HL-60 (cell line): ENCODE measurements at regions not wholly inside any gene's neighbourhood (a gene's known extent, or its start where the extent isn't known, plus 50 kb on each side); places are given as distances from the start of the nearest gene placed in this dataset.

Source experiments
- DNase-seq, 2 experiments: peaks; one replicate each; pipeline ENCODE4 v3.0.0-alpha.2; 2010 to 2020; ENCODE audit warnings: low read depth in 1 of 2, low spot score in 1 of 2
- H3K27ac ChIP-seq: fragments of 250-450 bp; sonication (Bioruptor Pico); replicated peaks from 2 replicates; pipeline ENCODE4 v1.5.1; 2020; ENCODE audit warnings: mild to moderate bottlenecking, moderate library complexity
- H3K27me3 ChIP-seq: fragments of 250-450 bp; sonication (Bioruptor Pico); 2 replicates; pipeline ENCODE4 v1.5.1; 2021; ENCODE audit warnings: mild to moderate bottlenecking, moderate library complexity; ENCODE audit not compliant: insufficient read depth, poor library complexity, severe bottlenecking
- H3K4me3 ChIP-seq: replicated peaks from 2 replicates; pipeline ENCODE4 v1.5.1; 2011; ENCODE audit warnings: mild to moderate bottlenecking, control low read depth, low read length; ENCODE audit not compliant: insufficient read depth
- CTCF ChIP-seq: IDR thresholded peaks from one replicate; pipeline ENCODE4 v1.5.1; 2011; ENCODE audit warnings: low read length, control low read depth, inconsistent platforms; ENCODE audit not compliant: insufficient read depth
- GABPA ChIP-seq: IDR thresholded peaks from 2 replicates; pipeline ENCODE4 v1.6.1; 2012; ENCODE audit warnings: low read depth
- POLR2AphosphoS5 ChIP-seq: IDR thresholded peaks from 2 replicates; pipeline ENCODE4 v1.6.1; 2012; ENCODE audit warnings: low read depth
- REST ChIP-seq: IDR thresholded peaks from 2 replicates; pipeline ENCODE4 v1.6.1; 2012; ENCODE audit warnings: low read depth; ENCODE audit not compliant: insufficient replicate concordance
- SPI1 ChIP-seq: IDR thresholded peaks from 2 replicates; pipeline ENCODE4 v1.6.1; 2012; ENCODE audit warnings: low read depth, mild to moderate bottlenecking, borderline replicate concordance

DNA sequence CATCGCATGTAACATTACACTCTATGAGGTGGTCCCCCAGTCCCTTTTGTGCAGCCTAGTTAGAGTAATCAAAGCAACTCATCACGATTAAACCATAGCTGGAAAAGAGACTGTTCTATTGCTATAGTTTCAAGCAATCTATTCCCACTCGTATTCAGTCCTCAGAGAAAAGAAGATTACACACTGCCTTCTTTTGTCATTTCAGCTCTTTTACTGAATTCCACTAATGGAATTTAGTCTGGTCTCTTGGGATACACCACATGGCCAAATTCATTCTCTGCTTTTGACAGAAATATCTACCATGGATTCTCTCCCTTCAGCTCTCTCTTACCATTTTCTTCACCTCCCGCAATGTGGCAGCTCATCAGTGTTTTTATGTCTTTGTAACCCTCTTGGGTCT is 108.9 kb upstream of the HDAC9 start:
- H3K4me3 ChIP-seq = no peak overlapping the region
- no peak overlapping the region for H3K27ac ChIP-seq
- no peaks in the 10 kb centered on the region for H3K27me3 ChIP-seq
- no peak for TF ChIP-seq SPI1
- no peak for TF ChIP-seq CTCF
- no peak for TF ChIP-seq GABPA
- no peak for TF ChIP-seq POLR2AphosphoS5
- TF ChIP-seq REST = no peak
- no peak for DNase-seq

GRCh38 chr7:18387191-18387735 is 108.3 kb upstream of the HDAC9 start:
- no peak for DNase-seq
- TF ChIP-seq CTCF = no peak
- no peak overlapping the region for H3K4me3 ChIP-seq

GRCh38 chr7:18390535-18390907 is 105.0 kb upstream of the HDAC9 start:
- no peaks in the 10 kb centered on the region for H3K27me3 ChIP-seq
- TF ChIP-seq GABPA (no peak), CTCF (no peak), REST (no peak), SPI1 (no peak), POLR2AphosphoS5 (no peak)
- no peak overlapping the region for H3K27ac ChIP-seq
- no peak for DNase-seq
- no peak overlapping the region for H3K4me3 ChIP-seq

More at GRCh38 chr7:18387191-18387735, 108.3 kb upstream of the HDAC9 start:
- H3K27ac ChIP-seq = no peak overlapping the region
- no peaks in the 10 kb centered on the region for H3K27me3 ChIP-seq

DNA sequence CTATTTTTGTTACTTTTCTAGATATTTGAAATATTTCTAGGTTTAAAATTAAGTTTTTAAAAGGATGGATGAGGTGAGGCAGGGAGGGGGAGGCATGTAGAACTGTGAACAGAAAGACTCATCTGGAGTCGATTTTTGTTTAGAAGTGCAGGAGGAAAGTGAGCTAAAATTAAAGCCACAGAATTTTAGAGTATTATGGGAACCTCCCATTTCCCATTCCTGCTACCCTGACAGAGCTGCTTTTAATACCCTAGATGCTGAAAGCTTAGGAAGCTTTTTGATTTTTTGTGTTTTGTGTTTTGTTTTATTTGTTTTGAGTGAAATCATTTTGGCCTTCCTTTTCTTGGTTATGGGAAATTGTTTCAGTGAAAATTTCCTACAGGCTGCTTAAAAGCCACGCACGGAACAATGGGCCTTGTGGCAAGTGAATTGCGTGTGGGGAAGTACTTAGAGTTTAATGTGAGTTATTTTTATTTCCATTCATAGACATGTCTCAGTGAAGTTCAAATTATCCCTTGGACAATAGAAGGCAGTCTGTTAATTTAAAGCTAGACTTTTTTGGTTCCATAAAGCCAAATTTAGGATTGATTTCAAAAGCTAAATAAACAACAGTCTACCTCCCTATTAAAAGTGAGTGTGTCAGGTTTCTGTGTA is 102.0 kb upstream of the HDAC9 start:
- Histone ChIP-seq H3K4me3 (no peak overlapping the region), H3K27me3 (no peaks in the 10 kb centered on the region), H3K27ac (no peak overlapping the region)
- no peak for DNase-seq
- no peak for TF ChIP-seq CTCF
- TF ChIP-seq SPI1 = no peak
- no peak for TF ChIP-seq POLR2AphosphoS5
- TF ChIP-seq REST = no peak
- TF ChIP-seq GABPA = no peak
